ENCODE measurements at regions not wholly inside any gene's neighbourhood (a gene's known extent, or its start where the extent isn't known, plus 50 kb on each side); places are given as distances from the start of the nearest gene placed in this dataset.

- TF ChIP-seq CTCF (IDR thresholded peaks at IDR 0.05): no peak
- no peaks in the 10 kb centered on the region for H3K4me1 ChIP-seq (ENCODE audit: control insufficient read depth in 1 of 2, insufficient read depth in 1 of 2, low read depth in 1 of 2, low read length in 1 of 2)
- no peaks in the 10 kb centered on the region for H3K27me3 ChIP-seq
- no peaks in the 10 kb centered on the region for H3K36me3 ChIP-seq
- H3K9me3 ChIP-seq: no peaks in the 10 kb centered on the region
- H3K4me3 ChIP-seq (ENCODE audit: low read depth in 1 of 2, low read length in 1 of 2): no peak overlapping the region
- no peak overlapping the region for H3K27ac ChIP-seq
Measured at GRCh38 chr7:146002008-146002407, 114.6 kb upstream of the CNTNAP2 start.

GRCh38 chr7:146000882-146001281 lies 115.7 kb upstream of the CNTNAP2 start:
- H3K27ac ChIP-seq: no peak overlapping the region
- no peak for TF ChIP-seq CTCF (IDR thresholded peaks at IDR 0.05)
- no peaks in the 10 kb centered on the region for H3K9me3 ChIP-seq
- no peak overlapping the region for H3K4me3 ChIP-seq (ENCODE audit: low read depth in 1 of 2, low read length in 1 of 2)
- H3K27me3 ChIP-seq: no peaks in the 10 kb centered on the region
- H3K36me3 ChIP-seq: no peaks in the 10 kb centered on the region
- no peaks in the 10 kb centered on the region for H3K4me1 ChIP-seq (ENCODE audit: control insufficient read depth in 1 of 2, insufficient read depth in 1 of 2, low read depth in 1 of 2, low read length in 1 of 2)

- Histone ChIP-seq H3K36me3 (no peaks in the 10 kb centered on the region), H3K4me1 (ENCODE audit: control insufficient read depth in 1 of 2, insufficient read depth in 1 of 2, low read depth in 1 of 2, low read length in 1 of 2) (no peaks in the 10 kb centered on the region), H3K27ac (no peak overlapping the region), H3K9me3 (no peaks in the 10 kb centered on the region), H3K4me3 (ENCODE audit: low read depth in 1 of 2, low read length in 1 of 2) (no peak overlapping the region), H3K27me3 (no peaks in the 10 kb centered on the region)
- no peak for TF ChIP-seq CTCF (IDR thresholded peaks at IDR 0.05)
Measured at GRCh38 chr7:145989469-145989868, 127.1 kb upstream of the CNTNAP2 start.

GRCh38 chr7:145986248-145986874 lies 130.2 kb upstream of the CNTNAP2 start:
- Histone ChIP-seq H3K4me1 (ENCODE audit: control insufficient read depth in 1 of 2, insufficient read depth in 1 of 2, low read depth in 1 of 2, low read length in 1 of 2) (no peaks in the 10 kb centered on the region), H3K27ac (no peak overlapping the region), H3K9me3 (no peaks in the 10 kb centered on the region), H3K27me3 (no peaks in the 10 kb centered on the region), H3K4me3 (ENCODE audit: low read depth in 1 of 2, low read length in 1 of 2) (no peak overlapping the region), H3K36me3 (no peaks in the 10 kb centered on the region)
- TF ChIP-seq CTCF (IDR thresholded peaks at IDR 0.05): no peak

GRCh38 chr7:145978769-145979168 lies 137.8 kb upstream of the CNTNAP2 start:
- Histone ChIP-seq H3K4me1 (ENCODE audit: control insufficient read depth in 1 of 2, insufficient read depth in 1 of 2, low read depth in 1 of 2, low read length in 1 of 2) (no peaks in the 10 kb centered on the region), H3K9me3 (no peaks in the 10 kb centered on the region), H3K27me3 (no peaks in the 10 kb centered on the region), H3K36me3 (no peaks in the 10 kb centered on the region), H3K27ac (no peak overlapping the region), H3K4me3 (ENCODE audit: low read depth in 1 of 2, low read length in 1 of 2) (no peak overlapping the region)
- TF ChIP-seq CTCF (IDR thresholded peaks at IDR 0.05): no peak

- Histone ChIP-seq H3K36me3 (no peaks in the 10 kb centered on the region), H3K27me3 (no peaks in the 10 kb centered on the region), H3K4me3 (ENCODE audit: low read depth in 1 of 2, low read length in 1 of 2) (no peak overlapping the region), H3K27ac (no peak overlapping the region), H3K4me1 (ENCODE audit: control insufficient read depth in 1 of 2, insufficient read depth in 1 of 2, low read depth in 1 of 2, low read length in 1 of 2) (no peaks in the 10 kb centered on the region), H3K9me3 (no peaks in the 10 kb centered on the region)
- TF ChIP-seq CTCF (IDR thresholded peaks at IDR 0.05): no peak
Measured at GRCh38 chr7:145959981-145960380, 156.6 kb upstream of the CNTNAP2 start.

Data from neutrophil (primary cell).